Loucy (cell line): ENCODE measurements at regions not wholly inside any gene's neighbourhood (a gene's known extent, or its start where the extent isn't known, plus 50 kb on each side); places are given as distances from the start of the nearest gene placed in this dataset.

Source experiments
- EZH2phosphoT487 ChIP-seq: fragments of 200-600 bp; IDR thresholded peaks from 2 replicates; pipeline ENCODE4 v1.6.1; 2018; ENCODE audit warnings: antibody characterized with exemption, mild to moderate bottlenecking, moderate library complexity, borderline replicate concordance
- TF ChIP-seq, protein P1 (sequence below): fragments of 200-600 bp; sonication (generic); conservative IDR thresholded peaks from 2 replicates; pipeline ENCODE4 v1.5.1; 2014; ENCODE audit warnings: mild to moderate bottlenecking, antibody characterized with exemption, low read length

DNA sequence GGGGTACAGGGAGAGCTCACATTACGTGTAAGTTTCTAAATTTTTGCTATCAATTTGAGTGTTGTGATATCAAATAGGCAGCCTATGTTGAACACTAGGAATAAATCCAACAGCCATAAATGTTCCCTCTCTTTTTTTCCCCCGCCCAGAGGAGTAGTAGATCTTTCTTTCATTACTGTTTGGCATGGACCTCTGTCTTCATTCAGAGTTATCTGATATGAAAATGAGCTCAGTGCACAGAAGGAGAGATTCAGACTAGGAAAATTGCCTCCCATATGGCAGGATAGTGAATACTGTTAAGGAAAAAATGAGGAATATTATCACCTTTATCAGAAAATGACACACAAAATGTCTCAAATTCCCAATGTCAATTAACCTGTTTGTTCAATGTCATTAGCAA is 110.0 kb upstream of the EYS start:
- TF ChIP-seq, protein P1, sequence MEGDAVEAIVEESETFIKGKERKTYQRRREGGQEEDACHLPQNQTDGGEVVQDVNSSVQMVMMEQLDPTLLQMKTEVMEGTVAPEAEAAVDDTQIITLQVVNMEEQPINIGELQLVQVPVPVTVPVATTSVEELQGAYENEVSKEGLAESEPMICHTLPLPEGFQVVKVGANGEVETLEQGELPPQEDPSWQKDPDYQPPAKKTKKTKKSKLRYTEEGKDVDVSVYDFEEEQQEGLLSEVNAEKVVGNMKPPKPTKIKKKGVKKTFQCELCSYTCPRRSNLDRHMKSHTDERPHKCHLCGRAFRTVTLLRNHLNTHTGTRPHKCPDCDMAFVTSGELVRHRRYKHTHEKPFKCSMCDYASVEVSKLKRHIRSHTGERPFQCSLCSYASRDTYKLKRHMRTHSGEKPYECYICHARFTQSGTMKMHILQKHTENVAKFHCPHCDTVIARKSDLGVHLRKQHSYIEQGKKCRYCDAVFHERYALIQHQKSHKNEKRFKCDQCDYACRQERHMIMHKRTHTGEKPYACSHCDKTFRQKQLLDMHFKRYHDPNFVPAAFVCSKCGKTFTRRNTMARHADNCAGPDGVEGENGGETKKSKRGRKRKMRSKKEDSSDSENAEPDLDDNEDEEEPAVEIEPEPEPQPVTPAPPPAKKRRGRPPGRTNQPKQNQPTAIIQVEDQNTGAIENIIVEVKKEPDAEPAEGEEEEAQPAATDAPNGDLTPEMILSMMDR: no peak
- no peak for TF ChIP-seq EZH2phosphoT487
